HFF-Myc (cell line): ENCODE measurements at regions not wholly inside any gene's neighbourhood (a gene's known extent, or its start where the extent isn't known, plus 50 kb on each side); places are given as distances from the start of the nearest gene placed in this dataset.

ENCODE experiments used
- DNase-seq: peaks from one replicate; pipeline ENCODE4 v3.0.0-alpha.2; 2011; ENCODE audit warnings: low read depth; ENCODE audit errors: extremely low read depth
- H3K4me3 ChIP-seq: replicated peaks from 2 replicates; pipeline ENCODE4 v1.5.1; 2011; ENCODE audit warnings: low read depth, mild to moderate bottlenecking, control low read depth, low read length
- CTCF ChIP-seq: IDR thresholded peaks from 2 replicates; pipeline ENCODE4 v1.5.1; 2012; ENCODE audit warnings: mild to moderate bottlenecking, low read depth, low read length, control low read depth; ENCODE audit errors: missing control alignments

GRCh38 chrX:69018416-69019072 lies 146.7 kb downstream of the PJA1 start:
- no peak for TF ChIP-seq CTCF
- no peak overlapping the region for H3K4me3 ChIP-seq
- no peak for DNase-seq

- no peak for DNase-seq
- TF ChIP-seq CTCF, result no peak
- H3K4me3 ChIP-seq, result no peak overlapping the region
Measured at GRCh38 chrX:69016293-69016941, 148.8 kb downstream of the PJA1 start.

GRCh38 chrX:69015564-69016292 lies 149.5 kb downstream of the PJA1 start:
- TF ChIP-seq CTCF, result no peak
- no peak for DNase-seq

GRCh38 chrX:69015156-69015555 lies 150.1 kb downstream of the PJA1 start:
- DNase-seq, result no peak
- no peak for TF ChIP-seq CTCF
- H3K4me3 ChIP-seq, result no peak overlapping the region

More at GRCh38 chrX:69015564-69016292, 149.5 kb downstream of the PJA1 start:
- no peak overlapping the region for H3K4me3 ChIP-seq

GRCh38 chrX:69014200-69014599 lies 151.1 kb downstream of the PJA1 start:
- no peak overlapping the region for H3K4me3 ChIP-seq
- no peak for DNase-seq

GRCh38 chrX:69010339-69010738 lies 154.9 kb downstream of the PJA1 start:
- no peak for TF ChIP-seq CTCF
- no peak overlapping the region for H3K4me3 ChIP-seq
- no peak for DNase-seq

More at GRCh38 chrX:69014200-69014599, 151.1 kb downstream of the PJA1 start:
- TF ChIP-seq CTCF, result no peak
